ENCODE measurements at regions not wholly inside any gene's neighbourhood (a gene's known extent, or its start where the extent isn't known, plus 50 kb on each side); places are given as distances from the start of the nearest gene placed in this dataset.
"Not testable (repeated sequence)": the region's sequence is repeated elsewhere in the genome, so short reads cannot be mapped to it uniquely, and the experiment has no call there.

DNA sequence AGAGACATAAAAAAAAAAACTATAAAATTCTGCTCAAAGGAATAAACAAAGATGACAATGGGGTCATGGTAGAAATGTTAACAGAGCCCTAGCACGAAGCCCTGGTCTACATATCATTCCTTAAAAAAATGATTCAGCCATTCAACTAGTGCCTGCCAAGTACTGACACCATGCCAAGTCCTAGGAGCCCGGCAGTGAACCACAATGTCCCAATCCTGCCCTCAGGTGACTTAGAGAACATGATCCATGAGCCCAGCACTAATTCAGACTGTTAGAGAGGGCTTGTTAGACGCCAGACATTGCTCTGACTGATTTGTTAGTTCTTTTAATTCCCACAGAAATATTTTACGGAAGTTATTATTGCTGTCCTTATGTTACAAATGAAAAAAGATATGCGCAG, 67.3 kb upstream of the VWC2 start:
- FAIRE-seq (no peak), DNase-seq (ENCODE audit: low read depth) (no peak)
- H3K4me1 Mint-ChIP-seq (ENCODE audit: low read depth, unreplicated experiment) = peaks cover 5% of the 10 kb centered on the region
- no peak overlapping the region for H3K4me3 ChIP-seq (ENCODE audit: insufficient read depth, low read depth, low read length)
- no peak overlapping the region for H2AFZ ChIP-seq (ENCODE audit: low read depth, low read length)
- no peaks in the 10 kb centered on the region for H3K4me1 ChIP-seq (ENCODE audit: insufficient read depth, low read length)
- H3K27ac Mint-ChIP-seq (ENCODE audit: unreplicated experiment) = no peak overlapping the region
- no peak overlapping the region for H3K4me2 ChIP-seq (ENCODE audit: low read length)
- H3K9ac ChIP-seq (ENCODE audit: low read length) = no peak overlapping the region
- H3K9me3 ChIP-seq (ENCODE audit: insufficient read depth, low read depth, low read length) = peaks cover 12% of the 10 kb centered on the region
- no peaks in the 10 kb centered on the region for H3K36me3 ChIP-seq (ENCODE audit: insufficient read depth, low read length)
- H3K36me3 Mint-ChIP-seq (ENCODE audit: low read depth, unreplicated experiment) = no peaks in the 10 kb centered on the region
- TF ChIP-seq, protein P1, sequence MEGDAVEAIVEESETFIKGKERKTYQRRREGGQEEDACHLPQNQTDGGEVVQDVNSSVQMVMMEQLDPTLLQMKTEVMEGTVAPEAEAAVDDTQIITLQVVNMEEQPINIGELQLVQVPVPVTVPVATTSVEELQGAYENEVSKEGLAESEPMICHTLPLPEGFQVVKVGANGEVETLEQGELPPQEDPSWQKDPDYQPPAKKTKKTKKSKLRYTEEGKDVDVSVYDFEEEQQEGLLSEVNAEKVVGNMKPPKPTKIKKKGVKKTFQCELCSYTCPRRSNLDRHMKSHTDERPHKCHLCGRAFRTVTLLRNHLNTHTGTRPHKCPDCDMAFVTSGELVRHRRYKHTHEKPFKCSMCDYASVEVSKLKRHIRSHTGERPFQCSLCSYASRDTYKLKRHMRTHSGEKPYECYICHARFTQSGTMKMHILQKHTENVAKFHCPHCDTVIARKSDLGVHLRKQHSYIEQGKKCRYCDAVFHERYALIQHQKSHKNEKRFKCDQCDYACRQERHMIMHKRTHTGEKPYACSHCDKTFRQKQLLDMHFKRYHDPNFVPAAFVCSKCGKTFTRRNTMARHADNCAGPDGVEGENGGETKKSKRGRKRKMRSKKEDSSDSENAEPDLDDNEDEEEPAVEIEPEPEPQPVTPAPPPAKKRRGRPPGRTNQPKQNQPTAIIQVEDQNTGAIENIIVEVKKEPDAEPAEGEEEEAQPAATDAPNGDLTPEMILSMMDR (IDR thresholded peaks at IDR 0.05; ENCODE audit: insufficient read depth, low read depth, low read length) = no peak
- TF ChIP-seq EZH2 (IDR thresholded peaks at IDR 0.05; ENCODE audit: insufficient read depth, low read length) = no peak
- H4K20me1 ChIP-seq (ENCODE audit: insufficient read depth, low read length) = no peaks in the 10 kb centered on the region
- no peaks in the 10 kb centered on the region for H3K79me2 ChIP-seq (ENCODE audit: insufficient read depth, low read length)
- no peak overlapping the region for H3K27ac ChIP-seq (ENCODE audit: low read depth, low read length)
- H3K4me3 Mint-ChIP-seq (ENCODE audit: unreplicated experiment) = no peak overlapping the region
- no peaks in the 10 kb centered on the region for H3K27me3 ChIP-seq (ENCODE audit: insufficient read depth, low read length)
- no peaks in the 10 kb centered on the region for H3K27me3 Mint-ChIP-seq (ENCODE audit: low read depth, unreplicated experiment)
- no peaks in the 10 kb centered on the region for H3K9me3 Mint-ChIP-seq (ENCODE audit: unreplicated experiment)

DNA sequence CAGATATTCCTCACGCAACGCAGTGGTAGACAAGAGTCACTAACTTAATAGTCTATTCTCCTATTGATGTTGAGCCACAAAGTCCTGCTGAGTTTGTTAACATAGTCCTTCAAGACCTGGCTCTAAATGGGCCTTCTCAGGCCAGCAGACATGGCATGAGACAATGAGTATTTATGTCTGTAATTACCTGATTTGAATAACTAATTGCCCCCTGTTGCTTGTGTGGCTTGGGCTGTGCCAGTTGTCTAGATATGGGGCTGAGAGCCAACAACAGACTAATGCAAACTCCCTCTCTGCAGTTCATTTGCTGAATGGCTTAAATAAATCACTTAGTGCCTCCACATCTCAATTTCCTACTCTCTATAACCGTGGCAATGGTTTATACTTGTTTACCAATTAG, 65.5 kb upstream of the VWC2 start:
- no peaks in the 10 kb centered on the region for H3K4me1 ChIP-seq (ENCODE audit: insufficient read depth, low read length)
- no peaks in the 10 kb centered on the region for H3K27me3 ChIP-seq (ENCODE audit: insufficient read depth, low read length)
- DNase-seq (ENCODE audit: low read depth) (no peak), FAIRE-seq (no peak)
- Mint-ChIP-seq H3K4me1 (ENCODE audit: low read depth, unreplicated experiment) (peaks cover 5% of the 10 kb centered on the region), H3K27me3 (ENCODE audit: low read depth, unreplicated experiment) (no peaks in the 10 kb centered on the region), H3K27ac (ENCODE audit: unreplicated experiment) (no peak overlapping the region), H3K4me3 (ENCODE audit: unreplicated experiment) (no peak overlapping the region), H3K36me3 (ENCODE audit: low read depth, unreplicated experiment) (no peaks in the 10 kb centered on the region), H3K9me3 (ENCODE audit: unreplicated experiment) (peaks cover 2% of the 10 kb centered on the region)
- no peaks in the 10 kb centered on the region for H4K20me1 ChIP-seq (ENCODE audit: insufficient read depth, low read length)
- no peak overlapping the region for H3K4me3 ChIP-seq (ENCODE audit: insufficient read depth, low read depth, low read length)
- no peak overlapping the region for H2AFZ ChIP-seq (ENCODE audit: low read depth, low read length)
- no peak overlapping the region for H3K4me2 ChIP-seq (ENCODE audit: low read length)
- TF ChIP-seq, protein P1 (IDR thresholded peaks at IDR 0.05; ENCODE audit: insufficient read depth, low read depth, low read length) = no peak
- no peak for TF ChIP-seq EZH2 (IDR thresholded peaks at IDR 0.05; ENCODE audit: insufficient read depth, low read length)
- H3K27ac ChIP-seq (ENCODE audit: low read depth, low read length) = no peak overlapping the region
- no peaks in the 10 kb centered on the region for H3K79me2 ChIP-seq (ENCODE audit: insufficient read depth, low read length)
- H3K9ac ChIP-seq (ENCODE audit: low read length) = no peak overlapping the region
- no peaks in the 10 kb centered on the region for H3K36me3 ChIP-seq (ENCODE audit: insufficient read depth, low read length)
- H3K9me3 ChIP-seq (ENCODE audit: insufficient read depth, low read depth, low read length) = peaks cover 9% of the 10 kb centered on the region

DNA sequence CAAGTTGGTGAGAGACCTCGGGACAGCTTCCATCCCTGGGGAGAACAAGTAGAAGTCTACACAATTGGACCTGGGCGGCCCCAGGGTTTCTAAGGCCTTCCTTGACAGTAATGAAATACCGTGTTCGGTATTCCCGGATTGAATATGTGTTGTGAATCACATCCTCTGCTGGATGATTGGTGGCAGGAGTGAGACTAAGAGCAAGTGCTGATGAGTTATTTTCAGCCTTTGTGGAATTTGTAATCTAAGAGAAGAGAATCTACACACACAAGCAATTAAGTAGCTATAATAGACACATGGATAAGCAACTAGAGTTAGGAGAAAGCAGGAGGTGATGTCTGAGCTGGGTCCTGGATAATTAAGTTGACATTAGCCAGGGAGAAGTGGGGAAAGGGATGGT, 64.8 kb upstream of the VWC2 start:
- Histone ChIP-seq H3K4me1 (ENCODE audit: insufficient read depth, low read length) (no peaks in the 10 kb centered on the region), H3K4me3 (ENCODE audit: insufficient read depth, low read depth, low read length) (no peak overlapping the region), H2AFZ (ENCODE audit: low read depth, low read length) (no peak overlapping the region), H3K9ac (ENCODE audit: low read length) (no peak overlapping the region), H3K79me2 (ENCODE audit: insufficient read depth, low read length) (no peaks in the 10 kb centered on the region), H3K27ac (ENCODE audit: low read depth, low read length) (no peak overlapping the region), H4K20me1 (ENCODE audit: insufficient read depth, low read length) (no peaks in the 10 kb centered on the region), H3K4me2 (ENCODE audit: low read length) (no peak overlapping the region), H3K36me3 (ENCODE audit: insufficient read depth, low read length) (no peaks in the 10 kb centered on the region), H3K27me3 (ENCODE audit: insufficient read depth, low read length) (no peaks in the 10 kb centered on the region), H3K9me3 (ENCODE audit: insufficient read depth, low read depth, low read length) (peaks cover 7% of the 10 kb centered on the region)
- no peaks in the 10 kb centered on the region for H3K27me3 Mint-ChIP-seq (ENCODE audit: low read depth, unreplicated experiment)
- H3K4me3 Mint-ChIP-seq (ENCODE audit: unreplicated experiment) = no peak overlapping the region
- no peak for DNase-seq (ENCODE audit: low read depth)
- no peak for FAIRE-seq
- H3K9me3 Mint-ChIP-seq (ENCODE audit: unreplicated experiment) = peaks cover 2% of the 10 kb centered on the region
- H3K36me3 Mint-ChIP-seq (ENCODE audit: low read depth, unreplicated experiment) = no peaks in the 10 kb centered on the region
- TF ChIP-seq EZH2 (IDR thresholded peaks at IDR 0.05; ENCODE audit: insufficient read depth, low read length) = no peak
- no peak overlapping the region for H3K27ac Mint-ChIP-seq (ENCODE audit: unreplicated experiment)
- H3K4me1 Mint-ChIP-seq (ENCODE audit: low read depth, unreplicated experiment) = peaks cover 3% of the 10 kb centered on the region

DNA sequence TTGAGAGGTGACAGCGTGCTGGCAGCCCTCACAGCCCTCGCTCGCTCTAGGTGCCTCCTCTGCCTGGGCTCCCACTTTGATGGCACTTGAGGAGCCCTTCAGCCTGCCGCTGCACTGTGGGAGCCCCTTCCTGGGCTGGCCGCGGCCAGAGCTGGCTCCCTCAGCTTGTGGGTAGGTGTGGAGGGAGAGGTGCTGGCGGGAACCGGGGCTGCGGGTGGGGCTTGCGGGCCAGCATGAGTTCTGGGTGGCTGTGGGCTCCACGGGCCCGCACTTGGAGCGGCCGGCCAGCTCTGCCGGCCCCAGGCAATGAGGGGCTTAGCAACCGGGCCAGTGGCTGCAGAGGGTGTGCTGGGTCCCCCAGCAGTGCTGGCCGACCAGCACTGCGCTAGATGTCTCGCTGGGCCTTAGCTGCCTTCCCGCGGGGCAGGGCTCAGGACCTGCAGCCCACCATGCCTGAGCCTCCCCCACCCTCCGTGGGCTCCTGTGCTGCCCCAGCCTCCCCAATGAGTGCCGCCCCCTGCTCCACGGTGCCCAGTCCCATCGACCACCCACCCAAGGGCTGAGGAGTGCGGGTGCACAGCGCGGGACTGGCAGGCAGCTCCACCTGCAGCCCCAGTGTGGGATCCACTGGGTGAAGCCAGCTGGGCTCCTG, 62.2 kb upstream of the VWC2 start:
- not testable (repeated sequence) for H3K27me3 ChIP-seq (ENCODE audit: insufficient read depth, low read length); H3K9ac ChIP-seq (ENCODE audit: low read length); H2AFZ ChIP-seq (ENCODE audit: low read depth, low read length); H3K79me2 ChIP-seq (ENCODE audit: insufficient read depth, low read length); H3K36me3 Mint-ChIP-seq (ENCODE audit: low read depth, unreplicated experiment); H3K4me1 Mint-ChIP-seq (ENCODE audit: low read depth, unreplicated experiment); FAIRE-seq; H3K27me3 Mint-ChIP-seq (ENCODE audit: low read depth, unreplicated experiment); H3K9me3 ChIP-seq (ENCODE audit: insufficient read depth, low read depth, low read length); H3K27ac Mint-ChIP-seq (ENCODE audit: unreplicated experiment); H3K9me3 Mint-ChIP-seq (ENCODE audit: unreplicated experiment); H3K27ac ChIP-seq (ENCODE audit: low read depth, low read length); H3K4me1 ChIP-seq (ENCODE audit: insufficient read depth, low read length); H3K4me2 ChIP-seq (ENCODE audit: low read length); H3K36me3 ChIP-seq (ENCODE audit: insufficient read depth, low read length); H3K4me3 Mint-ChIP-seq (ENCODE audit: unreplicated experiment); H3K4me3 ChIP-seq (ENCODE audit: insufficient read depth, low read depth, low read length); DNase-seq (ENCODE audit: low read depth); H4K20me1 ChIP-seq (ENCODE audit: insufficient read depth, low read length)

Measured in astrocyte (in vitro differentiated cells and primary cell).